H9 (cell line): ENCODE measurements at regions not wholly inside any gene's neighbourhood (a gene's known extent, or its start where the extent isn't known, plus 50 kb on each side); places are given as distances from the start of the nearest gene placed in this dataset.

Experiments
- DNase-seq: peaks from one replicate; pipeline ENCODE4 v3.0.0-alpha.2; 2017
- H2AFZ ChIP-seq: one replicate; pipeline ENCODE4 v1.6.1; 2013; ENCODE audit warnings: mild to moderate bottlenecking, low read length, control low read depth, moderate library complexity
- H2AK5ac ChIP-seq: 2 replicates; pipeline ENCODE4 v1.6.1; 2013; ENCODE audit warnings: low read length, control low read depth, mixed read lengths; ENCODE audit not compliant: insufficient read length
- H2BK120ac ChIP-seq: one replicate; pipeline ENCODE4 v1.6.1; 2013; ENCODE audit warnings: low read depth, mild to moderate bottlenecking, low read length, control low read depth, inconsistent platforms; ENCODE audit not compliant: poor library complexity, severe bottlenecking
- H2BK12ac ChIP-seq: 2 replicates; pipeline ENCODE4 v1.6.1; 2013; ENCODE audit warnings: low read length, control low read depth, mixed read lengths, low read depth; ENCODE audit not compliant: insufficient read length
- H2BK15ac ChIP-seq: 2 replicates; pipeline ENCODE4 v1.6.1; 2013; ENCODE audit warnings: low read depth, low read length, control low read depth
- H2BK20ac ChIP-seq: one replicate; pipeline ENCODE4 v1.6.1; 2013; ENCODE audit warnings: low read depth, mild to moderate bottlenecking, low read length, control low read depth, inconsistent platforms; ENCODE audit not compliant: poor library complexity, severe bottlenecking
- H2BK5ac ChIP-seq: 2 replicates; pipeline ENCODE4 v1.6.1; 2013; ENCODE audit warnings: low read length, control low read depth, mixed read lengths; ENCODE audit not compliant: insufficient read length
- H3K14ac ChIP-seq: 2 replicates; pipeline ENCODE4 v1.6.1; 2013; ENCODE audit warnings: low read length, control low read depth; ENCODE audit not compliant: insufficient read depth
- H3K18ac ChIP-seq: 2 replicates; pipeline ENCODE4 v1.6.1; 2013; ENCODE audit warnings: low read depth, mild to moderate bottlenecking, mixed read lengths, low read length, control low read depth; ENCODE audit not compliant: insufficient read length
- H3K23ac ChIP-seq: 2 replicates; pipeline ENCODE4 v1.6.1; 2013; ENCODE audit warnings: low read length, control low read depth, mixed read lengths, low read depth; ENCODE audit not compliant: insufficient read length
- H3K23me2 ChIP-seq: 2 replicates; pipeline ENCODE4 v1.6.1; 2013; ENCODE audit warnings: low read depth, mild to moderate bottlenecking, mixed read lengths, low read length, control low read depth; ENCODE audit not compliant: insufficient read length, poor library complexity, severe bottlenecking
- H3K27ac ChIP-seq: 2 replicates; pipeline ENCODE4 v1.5.1; 2013; ENCODE audit warnings: low read length, control low read depth, mixed read lengths, low read depth; ENCODE audit not compliant: insufficient read length
- H3K27me3 ChIP-seq: 2 replicates; pipeline ENCODE4 v1.6.1; 2013; ENCODE audit warnings: low read length, control low read depth, inconsistent platforms; ENCODE audit not compliant: insufficient read depth
- H3K4ac ChIP-seq: 2 replicates; pipeline ENCODE4 v1.6.1; 2013; ENCODE audit warnings: low read depth, mild to moderate bottlenecking, control low read depth, inconsistent platforms, low read length, moderate library complexity
- H3K4me1 ChIP-seq: 2 replicates; pipeline ENCODE4 v1.6.1; 2013; ENCODE audit warnings: low read length, control low read depth, inconsistent platforms; ENCODE audit not compliant: insufficient read depth
- H3K4me2 ChIP-seq: 2 replicates; pipeline ENCODE4 v1.6.1; 2013; ENCODE audit warnings: low read length, control low read depth, mixed read lengths; ENCODE audit not compliant: insufficient read length, insufficient read depth
- H3K56ac ChIP-seq: 2 replicates; pipeline ENCODE4 v1.6.1; 2013; ENCODE audit warnings: low read depth, mild to moderate bottlenecking, mixed read lengths, low read length, control low read depth; ENCODE audit not compliant: insufficient read length
- H3K79me1 ChIP-seq: 2 replicates; pipeline ENCODE4 v1.6.1; 2013; ENCODE audit warnings: low read depth, mild to moderate bottlenecking, moderate library complexity, low read length, control low read depth, inconsistent platforms; ENCODE audit not compliant: insufficient read depth, poor library complexity, severe bottlenecking
- H3K79me2 ChIP-seq: 2 replicates; pipeline ENCODE4 v1.6.1; 2013; ENCODE audit warnings: low read length, control low read depth, inconsistent platforms; ENCODE audit not compliant: insufficient read depth
- H3K9ac ChIP-seq: 2 replicates; pipeline ENCODE4 v1.6.1; 2013; ENCODE audit warnings: low read length, control low read depth, mixed read lengths; ENCODE audit not compliant: insufficient read length; ENCODE audit errors: extremely low read depth
- H3K9me3 ChIP-seq: one replicate; pipeline ENCODE4 v1.6.1; 2013; ENCODE audit warnings: low read depth, low read length, inconsistent platforms; ENCODE audit not compliant: control insufficient read depth
- H3T11ph ChIP-seq: one replicate; pipeline ENCODE4 v1.6.1; 2013; ENCODE audit warnings: mild to moderate bottlenecking, low read length, control low read depth, inconsistent platforms
- H4K20me1 ChIP-seq: one replicate; pipeline ENCODE4 v1.6.1; 2013; ENCODE audit not compliant: control insufficient read depth, insufficient read length, insufficient read depth
- H4K5ac ChIP-seq: 2 replicates; pipeline ENCODE4 v1.6.1; 2013; ENCODE audit warnings: low read depth, mild to moderate bottlenecking, mixed read lengths, low read length, control low read depth; ENCODE audit not compliant: insufficient read length
- H4K8ac ChIP-seq: replicated peaks from 2 replicates; pipeline ENCODE4 v1.6.1; 2013; ENCODE audit warnings: low read length, control low read depth, mixed read lengths, low read depth; ENCODE audit not compliant: insufficient read length
- H4K91ac ChIP-seq: 2 replicates; pipeline ENCODE4 v1.6.1; 2013; ENCODE audit warnings: low read depth, mild to moderate bottlenecking, moderate library complexity, mixed read lengths, low read length, control low read depth; ENCODE audit not compliant: insufficient read length
- H3K27ac Mint-ChIP-seq, 3 experiments: 2 replicates in 2 of 3; 3 replicates in 1 of 3; pipeline ENCODE4 v1.8.0; 2020 to 2021; ENCODE audit warnings: mixed read lengths in 3 of 3, mild to moderate bottlenecking in 1 of 3, moderate library complexity in 1 of 3
- H3K27me3 Mint-ChIP-seq: 2 replicates; pipeline ENCODE4 v1.8.0; 2021; ENCODE audit warnings: low read depth, mild to moderate bottlenecking, moderate library complexity, mixed read lengths
- H3K36me3 Mint-ChIP-seq, 3 experiments: 2 replicates in 2 of 3; 3 replicates in 1 of 3; pipeline ENCODE4 v1.8.0; 2020 to 2021; ENCODE audit warnings: low read depth in 3 of 3, mixed read lengths in 3 of 3; ENCODE audit not compliant: insufficient read depth in 1 of 3
- H3K4me1 Mint-ChIP-seq, 2 experiments: 2 replicates each; pipeline ENCODE4 v1.8.0; 2020; ENCODE audit warnings: mixed read lengths in 2 of 2
- H3K4me3 Mint-ChIP-seq, 2 experiments: 2 replicates in 1 of 2; 3 replicates in 1 of 2; pipeline ENCODE4 v1.8.0; 2020 to 2021; ENCODE audit warnings: mild to moderate bottlenecking in 2 of 2, mixed read lengths in 2 of 2, moderate library complexity in 1 of 2
- H3K9me3 Mint-ChIP-seq, 2 experiments: 2 replicates in 1 of 2; 3 replicates in 1 of 2; pipeline ENCODE4 v1.8.0; 2020; ENCODE audit warnings: mild to moderate bottlenecking in 2 of 2, mixed read lengths in 2 of 2, moderate library complexity in 1 of 2
- WGBS: extraction: QIAGEN DNeasy Blood & Tissue Kit; methylation state at CpG from one replicate; pipeline ENCODE4 v1.1.7; 2013; ENCODE audit warnings: missing lambda C conversion rate, low lambda C conversion rate, mixed read lengths; ENCODE audit not compliant: insufficient read length; ENCODE audit errors: extremely low coverage; 5-methylcytosine and 5-hydroxymethylcytosine counted together
- TF ChIP-seq, protein P1 (sequence below): fragments of 200-600 bp; sonication (generic); conservative IDR thresholded peaks from 3 replicates; pipeline ENCODE4 v1.8.0; 2021; ENCODE audit warnings: antibody characterized with exemption, mild to moderate bottlenecking

DNA sequence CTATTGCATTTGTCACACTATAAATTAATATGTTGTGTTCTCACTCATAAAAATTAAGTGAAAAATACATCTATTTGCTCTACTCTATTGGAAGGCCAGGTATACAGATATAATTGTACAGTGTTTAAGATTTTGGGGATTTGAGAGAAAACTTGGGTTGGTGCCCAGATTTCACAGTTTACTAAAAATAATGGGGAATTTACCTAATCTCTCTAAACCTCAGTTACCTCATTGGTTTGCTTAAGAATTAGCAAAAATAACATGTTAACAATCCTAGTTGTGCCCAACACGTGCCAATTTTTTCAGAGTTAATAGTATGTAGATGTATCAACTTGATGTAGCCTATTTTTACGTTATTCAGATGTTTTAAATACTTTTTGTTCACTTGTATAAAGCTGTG, 1495.3 kb upstream of the PCDH7 start:
- Histone ChIP-seq H3T11ph (no peak overlapping the region), H4K91ac (no peak overlapping the region), H2AK5ac (no peak overlapping the region), H3K79me1 (no peaks in the 10 kb centered on the region), H3K4me1 (no peaks in the 10 kb centered on the region), H3K56ac (no peak overlapping the region), H2BK120ac (no peak overlapping the region), H3K79me2 (no peaks in the 10 kb centered on the region), H3K4ac (no peak overlapping the region), H2BK20ac (no peak overlapping the region), H2BK15ac (no peak overlapping the region), H3K27ac (no peak overlapping the region), H3K18ac (no peak overlapping the region), H3K27me3 (no peaks in the 10 kb centered on the region), H3K23ac (no peak overlapping the region), H3K4me2 (no peak overlapping the region), H2AFZ (no peak overlapping the region), H3K14ac (no peak overlapping the region), H2BK12ac (no peak overlapping the region), H2BK5ac (no peak overlapping the region), H4K8ac (no peak overlapping the region), H3K9ac (no peak overlapping the region), H4K20me1 (no peaks in the 10 kb centered on the region), H3K23me2 (no peaks in the 10 kb centered on the region), H3K9me3 (no peaks in the 10 kb centered on the region), H4K5ac (no peak overlapping the region)
- no peak for DNase-seq
- Mint-ChIP-seq H3K27ac (no peak overlapping the region), H3K27me3 (no peaks in the 10 kb centered on the region), H3K9me3 (no peaks in the 10 kb centered on the region), H3K4me3 (no peak overlapping the region), H3K4me1 (no peaks in the 10 kb centered on the region), H3K36me3 (no peaks in the 10 kb centered on the region)
- WGBS, result no CpG with 5 or more reads among the region's 2 CpGs
- TF ChIP-seq, protein P1, sequence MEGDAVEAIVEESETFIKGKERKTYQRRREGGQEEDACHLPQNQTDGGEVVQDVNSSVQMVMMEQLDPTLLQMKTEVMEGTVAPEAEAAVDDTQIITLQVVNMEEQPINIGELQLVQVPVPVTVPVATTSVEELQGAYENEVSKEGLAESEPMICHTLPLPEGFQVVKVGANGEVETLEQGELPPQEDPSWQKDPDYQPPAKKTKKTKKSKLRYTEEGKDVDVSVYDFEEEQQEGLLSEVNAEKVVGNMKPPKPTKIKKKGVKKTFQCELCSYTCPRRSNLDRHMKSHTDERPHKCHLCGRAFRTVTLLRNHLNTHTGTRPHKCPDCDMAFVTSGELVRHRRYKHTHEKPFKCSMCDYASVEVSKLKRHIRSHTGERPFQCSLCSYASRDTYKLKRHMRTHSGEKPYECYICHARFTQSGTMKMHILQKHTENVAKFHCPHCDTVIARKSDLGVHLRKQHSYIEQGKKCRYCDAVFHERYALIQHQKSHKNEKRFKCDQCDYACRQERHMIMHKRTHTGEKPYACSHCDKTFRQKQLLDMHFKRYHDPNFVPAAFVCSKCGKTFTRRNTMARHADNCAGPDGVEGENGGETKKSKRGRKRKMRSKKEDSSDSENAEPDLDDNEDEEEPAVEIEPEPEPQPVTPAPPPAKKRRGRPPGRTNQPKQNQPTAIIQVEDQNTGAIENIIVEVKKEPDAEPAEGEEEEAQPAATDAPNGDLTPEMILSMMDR, result no peak
